ENCODE measurements at regions not wholly inside any gene's neighbourhood (a gene's known extent, or its start where the extent isn't known, plus 50 kb on each side); places are given as distances from the start of the nearest gene placed in this dataset.

GRCh38 chr13:90577726-90578125 is 769.8 kb upstream of the MIR17HG start:
- TF ChIP-seq CTCF (IDR thresholded peaks at IDR 0.05 in 2 of 3, conservative IDR thresholded peaks at IDR 0.05 in 1 of 3; ENCODE audit: borderline replicate concordance in 1 of 3, insufficient read depth in 1 of 3, low read depth in 2 of 3, low read length in 2 of 3): no peak
- no peak for TF ChIP-seq TCF7L2 (IDR thresholded peaks at IDR 0.05; ENCODE audit: borderline replicate concordance, extremely low read depth, insufficient read depth, insufficient read length)
- no peak for TF ChIP-seq MAX (IDR thresholded peaks at IDR 0.05)
- no peak for TF ChIP-seq ATF3 (IDR thresholded peaks at IDR 0.05)
- TF ChIP-seq ZNF274 (IDR thresholded peaks at IDR 0.05; ENCODE audit: low read depth, low read length): no peak
- no peak for TF ChIP-seq EZH2phosphoT487 (IDR thresholded peaks at IDR 0.05; ENCODE audit: borderline replicate concordance)
- TF ChIP-seq EGR1 (IDR thresholded peaks at IDR 0.05; ENCODE audit: low read depth): no peak
- TF ChIP-seq RAD21 (IDR thresholded peaks at IDR 0.05; ENCODE audit: low read depth): no peak
- no peak for TF ChIP-seq POLR2A (IDR thresholded peaks at IDR 0.05; ENCODE audit: borderline replicate concordance, extremely low read depth, insufficient read depth, insufficient read length)
- TF ChIP-seq JUND (IDR thresholded peaks at IDR 0.05): no peak
- no peak for TF ChIP-seq POLR2AphosphoS5 (IDR thresholded peaks at IDR 0.05; ENCODE audit: low read depth, low read length)
- no peak for TF ChIP-seq YY1 (IDR thresholded peaks at IDR 0.05; ENCODE audit: extremely low read depth, insufficient replicate concordance, low read depth, low read length)
- TF ChIP-seq SIN3A (IDR thresholded peaks at IDR 0.05; ENCODE audit: low read depth): no peak

Measured in HCT116 (cell line).